ENCODE measurements at regions not wholly inside any gene's neighbourhood (a gene's known extent, or its start where the extent isn't known, plus 50 kb on each side); places are given as distances from the start of the nearest gene placed in this dataset.

GRCh38 chr7:156088115-156088514, 275.9 kb upstream of the SHH start:
- TF ChIP-seq ZNF136 (CRISPR knock-in tag; IDR thresholded peaks at IDR 0.05; ENCODE audit: low read depth) (no peak), NCOA2 (CRISPR knock-in tag; IDR thresholded peaks at IDR 0.05) (no peak), GZF1 (CRISPR knock-in tag; IDR thresholded peaks at IDR 0.05) (no peak)
- TF ChIP-seq, protein P1, sequence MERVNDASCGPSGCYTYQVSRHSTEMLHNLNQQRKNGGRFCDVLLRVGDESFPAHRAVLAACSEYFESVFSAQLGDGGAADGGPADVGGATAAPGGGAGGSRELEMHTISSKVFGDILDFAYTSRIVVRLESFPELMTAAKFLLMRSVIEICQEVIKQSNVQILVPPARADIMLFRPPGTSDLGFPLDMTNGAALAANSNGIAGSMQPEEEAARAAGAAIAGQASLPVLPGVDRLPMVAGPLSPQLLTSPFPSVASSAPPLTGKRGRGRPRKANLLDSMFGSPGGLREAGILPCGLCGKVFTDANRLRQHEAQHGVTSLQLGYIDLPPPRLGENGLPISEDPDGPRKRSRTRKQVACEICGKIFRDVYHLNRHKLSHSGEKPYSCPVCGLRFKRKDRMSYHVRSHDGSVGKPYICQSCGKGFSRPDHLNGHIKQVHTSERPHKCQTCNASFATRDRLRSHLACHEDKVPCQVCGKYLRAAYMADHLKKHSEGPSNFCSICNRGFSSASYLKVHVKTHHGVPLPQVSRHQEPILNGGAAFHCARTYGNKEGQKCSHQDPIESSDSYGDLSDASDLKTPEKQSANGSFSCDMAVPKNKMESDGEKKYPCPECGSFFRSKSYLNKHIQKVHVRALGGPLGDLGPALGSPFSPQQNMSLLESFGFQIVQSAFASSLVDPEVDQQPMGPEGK (CRISPR knock-in tag; IDR thresholded peaks at IDR 0.05): no peak

Measured in HepG2 (cell line).